WTC11 (cell line): ENCODE measurements at regions not wholly inside any gene's neighbourhood (a gene's known extent, or its start where the extent isn't known, plus 50 kb on each side); places are given as distances from the start of the nearest gene placed in this dataset.

Experiments used
- ATAC-seq: fragments of 200-7000 bp; cut with Tn5 transposase; 2 replicates; pipeline ENCODE4 v1.10.0; 2021; ENCODE audit warnings: mild to moderate bottlenecking, moderate library complexity
- CTCF ChIA-PET: fragments of 300-600 bp; sonication (Branson Sonifier 250); formaldehyde crosslinking; loops from one replicate; lab custom pipeline; 2021; ENCODE audit warnings: antibody characterized with exemption; lab: Charles Lee
- POLR2A ChIA-PET: fragments of 350-600 bp; sonication (Branson Sonifier 250); formaldehyde crosslinking; loops from one replicate; lab custom pipeline; 2021; ENCODE audit warnings: antibody characterized with exemption; lab: Charles Lee
- DNase-seq: peaks from one replicate; pipeline ENCODE4 v3.0.0; 2021; ENCODE audit warnings: low spot score
- H3K27ac Mint-ChIP-seq: 2 replicates; pipeline ENCODE4 v1.8.0; 2021; ENCODE audit warnings: mixed read lengths
- H3K27me3 Mint-ChIP-seq: 2 replicates; pipeline ENCODE4 v1.8.0; 2021; ENCODE audit warnings: low read depth, mild to moderate bottlenecking, moderate library complexity, mixed read lengths
- H3K36me3 Mint-ChIP-seq: 2 replicates; pipeline ENCODE4 v1.8.0; 2021; ENCODE audit warnings: mixed read lengths
- H3K4me1 Mint-ChIP-seq: 2 replicates; pipeline ENCODE4 v1.8.0; 2022; ENCODE audit warnings: mixed read lengths
- H3K4me3 Mint-ChIP-seq: 2 replicates; pipeline ENCODE4 v1.8.0; 2021; ENCODE audit warnings: mild to moderate bottlenecking, moderate library complexity, mixed read lengths
- H3K9me3 Mint-ChIP-seq: 2 replicates; pipeline ENCODE4 v1.8.0; 2021; ENCODE audit warnings: mixed read lengths
- CREM ChIP-seq: sonication (generic); formaldehyde crosslinking; IDR thresholded peaks from 2 replicates; pipeline ENCODE4 v1.8.1; 2022; ENCODE audit warnings: mild to moderate bottlenecking, missing genetic modification reagents, moderate library complexity
- ESRRA ChIP-seq: sonication (generic); formaldehyde crosslinking; IDR thresholded peaks from 2 replicates; pipeline ENCODE4 v1.8.1; 2022; ENCODE audit warnings: mild to moderate bottlenecking, missing genetic modification reagents, borderline replicate concordance
- ETV6 ChIP-seq: sonication (generic); formaldehyde crosslinking; IDR thresholded peaks from 2 replicates; pipeline ENCODE4 v1.8.1; 2022; ENCODE audit warnings: mild to moderate bottlenecking, missing genetic modification reagents
- FOXJ3 ChIP-seq: sonication (generic); formaldehyde crosslinking; IDR thresholded peaks from 2 replicates; pipeline ENCODE4 v1.9.0; 2021; ENCODE audit warnings: missing genetic modification reagents, mild to moderate bottlenecking, borderline replicate concordance
- JAZF1 ChIP-seq: fragments of 250-450 bp; sonication (Bioruptor Pico); IDR thresholded peaks from 2 replicates; pipeline ENCODE4 v1.9.0; 2021; ENCODE audit warnings: moderate library complexity, mild to moderate bottlenecking, inconsistent platforms
- MXD4 ChIP-seq: fragments of 250-450 bp; sonication (Bioruptor Pico); IDR thresholded peaks from 2 replicates; pipeline ENCODE4 v1.8.0; 2021; ENCODE audit warnings: mild to moderate bottlenecking, moderate library complexity, borderline replicate concordance
- NFYB ChIP-seq: sonication (generic); formaldehyde crosslinking; conservative IDR thresholded peaks from 2 replicates; pipeline ENCODE4 v1.8.0; 2022; ENCODE audit warnings: low read depth, missing genetic modification reagents
- NR1H2 ChIP-seq: sonication (generic); formaldehyde crosslinking; IDR thresholded peaks from 2 replicates; pipeline ENCODE4 v1.9.0; 2021; ENCODE audit warnings: mild to moderate bottlenecking, moderate library complexity, missing genetic modification reagents
- PRRX2 ChIP-seq: fragments of 250-450 bp; sonication (Bioruptor Pico); IDR thresholded peaks from 2 replicates; pipeline ENCODE4 v1.8.0; 2021; ENCODE audit warnings: mild to moderate bottlenecking
- SMAD3 ChIP-seq: sonication (generic); formaldehyde crosslinking; IDR thresholded peaks from 2 replicates; pipeline ENCODE4 v1.8.0; 2022; ENCODE audit warnings: missing genetic modification reagents, mild to moderate bottlenecking, borderline replicate concordance
- SP1 ChIP-seq: sonication (generic); formaldehyde crosslinking; conservative IDR thresholded peaks from 2 replicates; pipeline ENCODE4 v1.8.1; 2022; ENCODE audit warnings: missing genetic modification reagents
- TEAD1 ChIP-seq: sonication (generic); formaldehyde crosslinking; IDR thresholded peaks from 2 replicates; pipeline ENCODE4 v1.8.0; 2022; ENCODE audit warnings: mild to moderate bottlenecking, missing genetic modification reagents
- ZBTB21 ChIP-seq: sonication (generic); formaldehyde crosslinking; IDR thresholded peaks from 2 replicates; pipeline ENCODE4 v1.8.1; 2023; ENCODE audit warnings: mild to moderate bottlenecking, missing genetic modification reagents, borderline replicate concordance
- ZNF121 ChIP-seq: sonication (generic); formaldehyde crosslinking; IDR thresholded peaks from 2 replicates; pipeline ENCODE4 v1.8.0; 2023; ENCODE audit warnings: missing genetic modification reagents
- ZNF219 ChIP-seq: sonication (generic); formaldehyde crosslinking; IDR thresholded peaks from 2 replicates; pipeline ENCODE4 v1.8.0; 2023; ENCODE audit warnings: missing genetic modification reagents, mild to moderate bottlenecking, borderline replicate concordance
- ZNF232 ChIP-seq: sonication (generic); formaldehyde crosslinking; IDR thresholded peaks from 2 replicates; pipeline ENCODE4 v1.8.0; 2022; ENCODE audit warnings: mild to moderate bottlenecking, missing genetic modification reagents
- TF ChIP-seq, protein P1 (sequence below): fragments of 250-450 bp; sonication (Bioruptor Pico); IDR thresholded peaks from 2 replicates; pipeline ENCODE4 v1.9.0; 2021; ENCODE audit warnings: moderate library complexity, mild to moderate bottlenecking, inconsistent platforms, borderline replicate concordance
- TF ChIP-seq, protein P2 (sequence below): sonication (generic); formaldehyde crosslinking; IDR thresholded peaks from 2 replicates; pipeline ENCODE4 v1.8.1; 2023; ENCODE audit warnings: mild to moderate bottlenecking, missing genetic modification reagents, moderate library complexity
- TF ChIP-seq, protein P3 (sequence below): sonication (generic); formaldehyde crosslinking; IDR thresholded peaks from 2 replicates; pipeline ENCODE4 v1.8.1; 2023; ENCODE audit warnings: mild to moderate bottlenecking, moderate library complexity, missing genetic modification reagents
- TF ChIP-seq, protein P4 (sequence below): sonication (generic); formaldehyde crosslinking; IDR thresholded peaks from 2 replicates; pipeline ENCODE4 v1.8.1; 2023; ENCODE audit warnings: mild to moderate bottlenecking, missing genetic modification reagents, moderate library complexity
- TF ChIP-seq, protein P5 (sequence below): sonication (generic); formaldehyde crosslinking; IDR thresholded peaks from 2 replicates; pipeline ENCODE4 v1.8.0; 2022; ENCODE audit warnings: mild to moderate bottlenecking, missing genetic modification reagents
- TF ChIP-seq, protein P6 (sequence below): sonication (generic); formaldehyde crosslinking; IDR thresholded peaks from 2 replicates; pipeline ENCODE4 v1.8.1; 2022; ENCODE audit warnings: mild to moderate bottlenecking, moderate library complexity, missing genetic modification reagents
- TF ChIP-seq, protein P7 (sequence below): sonication (generic); formaldehyde crosslinking; IDR thresholded peaks from 2 replicates; pipeline ENCODE4 v1.8.1; 2022; ENCODE audit warnings: low read depth, mild to moderate bottlenecking, moderate library complexity, missing genetic modification reagents, borderline replicate concordance
- TF ChIP-seq, protein P8 (sequence below): sonication (generic); formaldehyde crosslinking; IDR thresholded peaks from 2 replicates; pipeline ENCODE4 v1.8.0; 2023; ENCODE audit warnings: missing genetic modification reagents

DNA sequence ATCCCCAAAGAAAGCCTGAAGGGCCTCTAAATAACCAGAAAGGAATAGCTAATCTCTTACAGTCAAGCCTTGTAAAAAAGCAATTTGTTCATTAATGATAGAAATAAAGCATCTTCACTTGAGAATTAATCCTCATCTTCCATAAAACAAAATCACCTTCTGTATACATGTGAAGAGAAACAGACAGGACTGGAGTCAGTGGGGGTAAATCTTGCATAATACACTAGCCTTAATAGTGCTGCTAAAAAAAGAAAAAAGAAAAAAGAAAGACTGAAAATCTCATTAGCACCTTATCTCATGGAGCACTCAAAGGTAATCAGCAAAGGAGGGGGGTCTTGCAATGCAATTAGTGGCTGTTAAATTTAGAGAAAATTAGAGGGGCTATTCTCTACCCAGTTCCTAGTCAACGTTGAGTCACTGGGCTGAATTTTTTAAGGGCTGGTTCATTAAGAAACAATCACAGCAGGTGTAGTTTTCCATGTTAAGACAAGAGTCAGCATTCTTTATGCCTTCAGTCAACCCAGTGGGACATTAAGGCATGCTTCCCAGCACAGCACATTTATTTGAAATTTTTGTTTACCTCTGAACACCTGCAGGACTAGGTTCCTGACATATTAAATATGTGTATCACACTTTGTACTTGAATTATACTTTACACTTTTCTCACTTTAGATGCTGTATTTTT is 1455.7 kb upstream of the CELF2 start (continued):
- TF ChIP-seq, protein P1, sequence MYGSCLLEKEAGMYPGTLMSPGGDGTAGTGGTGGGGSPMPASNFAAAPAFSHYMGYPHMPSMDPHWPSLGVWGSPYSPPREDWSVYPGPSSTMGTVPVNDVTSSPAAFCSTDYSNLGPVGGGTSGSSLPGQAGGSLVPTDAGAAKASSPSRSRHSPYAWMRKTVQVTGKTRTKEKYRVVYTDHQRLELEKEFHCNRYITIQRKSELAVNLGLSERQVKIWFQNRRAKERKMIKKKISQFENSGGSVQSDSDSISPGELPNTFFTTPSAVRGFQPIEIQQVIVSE (CRISPR knock-in tag): no peak
- TF ChIP-seq NR1H2 (CRISPR knock-in tag): no peak
- TF ChIP-seq, protein P2, sequence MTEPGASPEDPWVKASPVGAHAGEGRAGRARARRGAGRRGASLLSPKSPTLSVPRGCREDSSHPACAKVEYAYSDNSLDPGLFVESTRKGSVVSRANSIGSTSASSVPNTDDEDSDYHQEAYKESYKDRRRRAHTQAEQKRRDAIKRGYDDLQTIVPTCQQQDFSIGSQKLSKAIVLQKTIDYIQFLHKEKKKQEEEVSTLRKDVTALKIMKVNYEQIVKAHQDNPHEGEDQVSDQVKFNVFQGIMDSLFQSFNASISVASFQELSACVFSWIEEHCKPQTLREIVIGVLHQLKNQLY (CRISPR knock-in tag): no peak
- no peak for TF ChIP-seq PRRX2
- no peak for TF ChIP-seq ZNF232 (CRISPR knock-in tag)
- TF ChIP-seq FOXJ3 (CRISPR knock-in tag): no peak

DNA sequence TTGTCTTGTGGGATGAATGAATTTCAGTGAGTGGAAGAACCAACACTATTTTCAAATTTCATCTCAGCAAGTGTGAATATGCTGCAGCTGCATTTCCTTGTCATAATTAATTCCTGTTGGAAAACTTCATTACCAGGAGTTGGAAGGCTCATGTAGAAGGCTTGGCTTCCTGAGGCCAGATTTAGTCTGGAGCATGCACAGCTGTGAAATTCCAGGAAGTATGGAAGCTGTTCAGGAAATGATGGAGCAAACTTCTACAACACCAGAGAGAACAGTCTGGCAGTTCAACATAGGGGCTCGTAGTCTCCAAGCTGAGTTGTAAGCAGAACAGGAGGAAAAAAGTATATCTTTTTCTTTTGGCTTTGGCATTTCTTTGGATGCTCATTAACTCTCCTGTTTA is 1439.9 kb upstream of the CELF2 start:
- DNase-seq: no peak
- CTCF ChIA-PET: no interaction called here
- POLR2A ChIA-PET: no interaction called here
- TF ChIP-seq ZNF121 (CRISPR knock-in tag): no peak
- TF ChIP-seq, protein P3, sequence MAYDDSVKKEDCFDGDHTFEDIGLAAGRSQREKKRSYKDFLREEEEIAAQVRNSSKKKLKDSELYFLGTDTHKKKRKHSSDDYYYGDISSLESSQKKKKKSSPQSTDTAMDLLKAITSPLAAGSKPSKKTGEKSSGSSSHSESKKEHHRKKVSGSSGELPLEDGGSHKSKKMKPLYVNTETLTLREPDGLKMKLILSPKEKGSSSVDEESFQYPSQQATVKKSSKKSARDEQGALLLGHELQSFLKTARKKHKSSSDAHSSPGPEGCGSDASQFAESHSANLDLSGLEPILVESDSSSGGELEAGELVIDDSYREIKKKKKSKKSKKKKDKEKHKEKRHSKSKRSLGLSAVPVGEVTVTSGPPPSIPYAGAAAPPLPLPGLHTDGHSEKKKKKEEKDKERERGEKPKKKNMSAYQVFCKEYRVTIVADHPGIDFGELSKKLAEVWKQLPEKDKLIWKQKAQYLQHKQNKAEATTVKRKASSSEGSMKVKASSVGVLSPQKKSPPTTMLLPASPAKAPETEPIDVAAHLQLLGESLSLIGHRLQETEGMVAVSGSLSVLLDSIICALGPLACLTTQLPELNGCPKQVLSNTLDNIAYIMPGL (CRISPR knock-in tag): no peak
- TF ChIP-seq, protein P4, sequence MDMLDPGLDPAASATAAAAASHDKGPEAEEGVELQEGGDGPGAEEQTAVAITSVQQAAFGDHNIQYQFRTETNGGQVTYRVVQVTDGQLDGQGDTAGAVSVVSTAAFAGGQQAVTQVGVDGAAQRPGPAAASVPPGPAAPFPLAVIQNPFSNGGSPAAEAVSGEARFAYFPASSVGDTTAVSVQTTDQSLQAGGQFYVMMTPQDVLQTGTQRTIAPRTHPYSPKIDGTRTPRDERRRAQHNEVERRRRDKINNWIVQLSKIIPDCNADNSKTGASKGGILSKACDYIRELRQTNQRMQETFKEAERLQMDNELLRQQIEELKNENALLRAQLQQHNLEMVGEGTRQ (CRISPR knock-in tag): no peak
- TF ChIP-seq JAZF1: no peak
- TF ChIP-seq, protein P5, sequence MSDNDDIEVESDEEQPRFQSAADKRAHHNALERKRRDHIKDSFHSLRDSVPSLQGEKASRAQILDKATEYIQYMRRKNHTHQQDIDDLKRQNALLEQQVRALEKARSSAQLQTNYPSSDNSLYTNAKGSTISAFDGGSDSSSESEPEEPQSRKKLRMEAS: no peak
- TF ChIP-seq, protein P6, sequence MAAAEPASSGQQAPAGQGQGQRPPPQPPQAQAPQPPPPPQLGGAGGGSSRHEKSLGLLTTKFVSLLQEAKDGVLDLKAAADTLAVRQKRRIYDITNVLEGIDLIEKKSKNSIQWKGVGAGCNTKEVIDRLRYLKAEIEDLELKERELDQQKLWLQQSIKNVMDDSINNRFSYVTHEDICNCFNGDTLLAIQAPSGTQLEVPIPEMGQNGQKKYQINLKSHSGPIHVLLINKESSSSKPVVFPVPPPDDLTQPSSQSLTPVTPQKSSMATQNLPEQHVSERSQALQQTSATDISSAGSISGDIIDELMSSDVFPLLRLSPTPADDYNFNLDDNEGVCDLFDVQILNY (CRISPR knock-in tag): no peak
- TF ChIP-seq, protein P7, sequence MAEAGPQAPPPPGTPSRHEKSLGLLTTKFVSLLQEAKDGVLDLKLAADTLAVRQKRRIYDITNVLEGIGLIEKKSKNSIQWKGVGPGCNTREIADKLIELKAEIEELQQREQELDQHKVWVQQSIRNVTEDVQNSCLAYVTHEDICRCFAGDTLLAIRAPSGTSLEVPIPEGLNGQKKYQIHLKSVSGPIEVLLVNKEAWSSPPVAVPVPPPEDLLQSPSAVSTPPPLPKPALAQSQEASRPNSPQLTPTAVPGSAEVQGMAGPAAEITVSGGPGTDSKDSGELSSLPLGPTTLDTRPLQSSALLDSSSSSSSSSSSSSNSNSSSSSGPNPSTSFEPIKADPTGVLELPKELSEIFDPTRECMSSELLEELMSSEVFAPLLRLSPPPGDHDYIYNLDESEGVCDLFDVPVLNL (CRISPR knock-in tag): no peak
- no peak for TF ChIP-seq MXD4 (CRISPR knock-in tag)
- TF ChIP-seq ESRRA (CRISPR knock-in tag): no peak
- no peak for TF ChIP-seq NFYB (CRISPR knock-in tag)
- Mint-ChIP-seq H3K4me1 (no peaks in the 10 kb centered on the region), H3K9me3 (no peaks in the 10 kb centered on the region), H3K36me3 (no peaks in the 10 kb centered on the region), H3K27ac (no peak overlapping the region), H3K4me3 (no peak overlapping the region), H3K27me3 (no peaks in the 10 kb centered on the region)
- ATAC-seq: no peak

DNA sequence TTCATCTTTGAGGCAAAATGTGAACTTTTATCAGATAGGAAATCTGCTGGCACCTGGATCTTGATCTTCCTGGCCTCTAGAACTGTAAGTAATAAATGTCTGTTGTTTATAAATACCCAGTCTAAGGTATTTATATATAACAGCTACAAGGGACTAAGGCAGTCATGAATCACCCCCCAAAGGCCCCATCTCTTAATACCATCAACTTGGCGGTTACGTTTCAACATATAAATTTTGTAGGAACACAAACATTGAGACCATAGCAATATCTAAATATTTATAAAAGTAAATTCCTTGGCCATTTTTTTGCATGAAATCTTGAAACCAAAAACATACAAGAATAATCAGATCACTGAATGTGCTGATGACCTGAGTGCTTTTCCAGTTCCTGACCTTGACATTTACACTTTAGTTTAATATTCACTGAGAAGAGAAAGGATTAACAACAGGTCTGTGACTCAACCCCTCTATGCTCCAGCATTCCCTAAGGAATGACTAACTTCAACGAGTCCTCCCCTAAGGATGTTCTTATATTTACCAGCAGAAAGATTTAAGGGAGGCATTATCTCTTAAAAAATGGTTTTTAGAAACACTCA is 1438.5 kb upstream of the CELF2 start:
- Mint-ChIP-seq H3K36me3 (no peaks in the 10 kb centered on the region), H3K4me3 (no peak overlapping the region), H3K4me1 (no peaks in the 10 kb centered on the region), H3K27me3 (no peaks in the 10 kb centered on the region), H3K27ac (no peak overlapping the region), H3K9me3 (no peaks in the 10 kb centered on the region)
- ChIA-PET CTCF (interaction anchor here (1.0 kb wide), 1 partner anchor 236 kb away, joined by 3 read pairs; no protein-coding TSS in a partner anchor), POLR2A (no interaction called here)
- no peak for DNase-seq
- no peak for ATAC-seq
- TF ChIP-seq NR1H2 (CRISPR knock-in tag): no peak
- TF ChIP-seq ETV6 (CRISPR knock-in tag): no peak
- no peak for TF ChIP-seq ZNF219 (CRISPR knock-in tag)
- TF ChIP-seq, protein P8, sequence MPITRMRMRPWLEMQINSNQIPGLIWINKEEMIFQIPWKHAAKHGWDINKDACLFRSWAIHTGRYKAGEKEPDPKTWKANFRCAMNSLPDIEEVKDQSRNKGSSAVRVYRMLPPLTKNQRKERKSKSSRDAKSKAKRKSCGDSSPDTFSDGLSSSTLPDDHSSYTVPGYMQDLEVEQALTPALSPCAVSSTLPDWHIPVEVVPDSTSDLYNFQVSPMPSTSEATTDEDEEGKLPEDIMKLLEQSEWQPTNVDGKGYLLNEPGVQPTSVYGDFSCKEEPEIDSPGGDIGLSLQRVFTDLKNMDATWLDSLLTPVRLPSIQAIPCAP (CRISPR knock-in tag): no peak
- TF ChIP-seq TEAD1 (CRISPR knock-in tag): no peak
- no peak for TF ChIP-seq ZBTB21 (CRISPR knock-in tag)
- TF ChIP-seq, protein P4 (CRISPR knock-in tag): no peak
- no peak for TF ChIP-seq CREM (CRISPR knock-in tag)
- TF ChIP-seq, protein P6 (CRISPR knock-in tag): no peak
- no peak for TF ChIP-seq SP1
- no peak for TF ChIP-seq SMAD3 (CRISPR knock-in tag)
